Ishikawa (cell line): ENCODE measurements at regions not wholly inside any gene's neighbourhood (a gene's known extent, or its start where the extent isn't known, plus 50 kb on each side); places are given as distances from the start of the nearest gene placed in this dataset.

Source experiments
- CEBPB ChIP-seq: IDR thresholded peaks from 2 replicates; pipeline ENCODE4 v1.6.1; 2012
- CREB1 ChIP-seq: IDR thresholded peaks from 2 replicates; pipeline ENCODE4 v1.6.1; 2012; ENCODE audit warnings: low read depth
- EGR1 ChIP-seq: IDR thresholded peaks from 2 replicates; pipeline ENCODE4 v1.6.1; 2012
- EP300 ChIP-seq: IDR thresholded peaks from 2 replicates; pipeline ENCODE4 v1.6.1; 2012; ENCODE audit warnings: borderline replicate concordance
- FOXM1 ChIP-seq: IDR thresholded peaks from 2 replicates; pipeline ENCODE4 v1.6.1; 2012; ENCODE audit warnings: low read depth, borderline replicate concordance
- MAX ChIP-seq: IDR thresholded peaks from 2 replicates; pipeline ENCODE4 v1.6.1; 2012
- NFIC ChIP-seq: IDR thresholded peaks from 2 replicates; pipeline ENCODE4 v1.6.1; 2012
- RAD21 ChIP-seq: IDR thresholded peaks from 2 replicates; pipeline ENCODE4 v1.6.1; 2012; ENCODE audit warnings: low read depth
- REST ChIP-seq: IDR thresholded peaks from 2 replicates; pipeline ENCODE4 v1.6.1; 2012; ENCODE audit warnings: low read depth, mild to moderate bottlenecking
- TAF1 ChIP-seq: IDR thresholded peaks from 2 replicates; pipeline ENCODE4 v1.6.1; 2012; ENCODE audit warnings: low read depth, mild to moderate bottlenecking
- TCF12 ChIP-seq: IDR thresholded peaks from 2 replicates; pipeline ENCODE4 v1.6.1; 2012; ENCODE audit warnings: low read depth
- TEAD4 ChIP-seq: IDR thresholded peaks from 2 replicates; pipeline ENCODE4 v1.6.1; 2012
- USF1 ChIP-seq: IDR thresholded peaks from 2 replicates; pipeline ENCODE4 v1.6.1; 2012
- YY1 ChIP-seq: IDR thresholded peaks from 2 replicates; pipeline ENCODE4 v1.6.1; 2012; ENCODE audit warnings: low read depth
- ZBTB7A ChIP-seq: IDR thresholded peaks from 2 replicates; pipeline ENCODE4 v1.6.1; 2012; ENCODE audit warnings: low read depth

GRCh38 chr3:40850861-40851260 lies 326.1 kb downstream of the ZNF621 start:
- no peak for TF ChIP-seq MAX
- TF ChIP-seq CREB1: no peak
- TF ChIP-seq USF1: no peak
- TF ChIP-seq EP300: no peak
- no peak for TF ChIP-seq RAD21
- TF ChIP-seq FOXM1: no peak
- TF ChIP-seq TEAD4: no peak
- no peak for TF ChIP-seq YY1
- TF ChIP-seq CEBPB: no peak
- TF ChIP-seq NFIC: no peak

GRCh38 chr3:40851836-40852235 lies 327.1 kb downstream of the ZNF621 start:
- TF ChIP-seq MAX: no peak

GRCh38 chr3:40852712-40853111 lies 328.0 kb downstream of the ZNF621 start:
- TF ChIP-seq EGR1 (no peak), TEAD4 (no peak), NFIC (no peak), YY1 (no peak), FOXM1 (no peak), REST (no peak), TCF12 (no peak), TAF1 (no peak), ZBTB7A (no peak), RAD21 (no peak), EP300 (no peak), CEBPB (no peak), MAX (no peak), CREB1 (no peak), USF1 (no peak)

GRCh38 chr3:40853474-40853873 lies 328.7 kb downstream of the ZNF621 start:
- TF ChIP-seq TAF1 (no peak), TEAD4 (no peak), RAD21 (no peak), CREB1 (no peak), FOXM1 (no peak), CEBPB (no peak), NFIC (no peak), MAX (no peak), EP300 (no peak), EGR1 (no peak), ZBTB7A (no peak), TCF12 (no peak)

- TF ChIP-seq NFIC (no peak), TAF1 (no peak), REST (no peak), TEAD4 (no peak), USF1 (no peak), CREB1 (no peak), ZBTB7A (no peak), EGR1 (no peak), CEBPB (no peak), FOXM1 (no peak)
These were observed 331.1 kb downstream of the ZNF621 start for GRCh38 chr3:40855871-40856270.
